ENCODE measurements at regions not wholly inside any gene's neighbourhood (a gene's known extent, or its start where the extent isn't known, plus 50 kb on each side); places are given as distances from the start of the nearest gene placed in this dataset.

DNA sequence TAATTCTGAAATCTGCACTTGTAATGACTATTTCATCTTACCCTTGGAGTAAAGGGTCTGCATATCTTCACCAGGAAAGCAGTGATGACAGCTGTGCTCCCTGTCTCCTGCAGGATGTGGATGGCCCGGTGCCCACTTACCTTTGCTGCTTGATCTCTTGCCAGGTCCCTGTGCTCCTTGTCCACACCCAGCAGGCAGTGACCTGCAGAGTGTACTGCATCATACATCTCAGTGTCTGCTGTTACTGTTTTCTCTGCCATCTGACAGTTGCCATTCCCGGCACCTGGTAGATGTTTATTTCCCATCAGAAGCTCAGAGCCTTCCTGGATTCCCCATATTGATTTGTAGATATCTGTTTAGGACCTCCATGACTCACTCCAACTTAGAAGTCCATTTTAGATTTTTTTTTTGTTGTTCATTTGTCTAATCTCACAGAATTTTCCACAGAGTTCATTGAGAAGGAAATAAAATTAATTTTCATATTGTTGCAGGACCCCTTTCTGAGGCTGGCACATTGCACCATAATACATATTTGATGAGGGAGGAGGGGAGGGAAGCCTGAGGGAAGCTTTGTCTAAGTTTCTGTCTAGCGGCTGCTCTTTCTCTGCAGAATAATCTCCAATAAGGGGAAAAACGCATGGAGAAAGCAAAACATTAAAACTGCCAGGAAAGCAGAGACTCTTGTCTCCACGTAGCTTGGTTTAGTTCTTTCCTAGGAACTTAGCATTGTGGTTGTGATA is 697.5 kb upstream of the RAB6C start:
- TF ChIP-seq, protein P1, sequence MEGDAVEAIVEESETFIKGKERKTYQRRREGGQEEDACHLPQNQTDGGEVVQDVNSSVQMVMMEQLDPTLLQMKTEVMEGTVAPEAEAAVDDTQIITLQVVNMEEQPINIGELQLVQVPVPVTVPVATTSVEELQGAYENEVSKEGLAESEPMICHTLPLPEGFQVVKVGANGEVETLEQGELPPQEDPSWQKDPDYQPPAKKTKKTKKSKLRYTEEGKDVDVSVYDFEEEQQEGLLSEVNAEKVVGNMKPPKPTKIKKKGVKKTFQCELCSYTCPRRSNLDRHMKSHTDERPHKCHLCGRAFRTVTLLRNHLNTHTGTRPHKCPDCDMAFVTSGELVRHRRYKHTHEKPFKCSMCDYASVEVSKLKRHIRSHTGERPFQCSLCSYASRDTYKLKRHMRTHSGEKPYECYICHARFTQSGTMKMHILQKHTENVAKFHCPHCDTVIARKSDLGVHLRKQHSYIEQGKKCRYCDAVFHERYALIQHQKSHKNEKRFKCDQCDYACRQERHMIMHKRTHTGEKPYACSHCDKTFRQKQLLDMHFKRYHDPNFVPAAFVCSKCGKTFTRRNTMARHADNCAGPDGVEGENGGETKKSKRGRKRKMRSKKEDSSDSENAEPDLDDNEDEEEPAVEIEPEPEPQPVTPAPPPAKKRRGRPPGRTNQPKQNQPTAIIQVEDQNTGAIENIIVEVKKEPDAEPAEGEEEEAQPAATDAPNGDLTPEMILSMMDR (IDR thresholded peaks at IDR 0.05), result no peak
- TF ChIP-seq POLR2A (IDR thresholded peaks at IDR 0.05), result no peak

All from thyroid gland (tissue), 4 donors.